A549 (cell line): ENCODE measurements at regions not wholly inside any gene's neighbourhood (a gene's known extent, or its start where the extent isn't known, plus 50 kb on each side); places are given as distances from the start of the nearest gene placed in this dataset.

Source experiments
- ATAC-seq, 2 experiments: fragments of 200-7000 bp in 1 of 2; fragments of >200 bp in 1 of 2; cut with Nextera tagmentation in 1 of 2; cut with Tn5 transposase in 1 of 2; 3 replicates each; pipeline versions ENCODE4 v1.8.0 to v1.9.1; 2018 to 2020; ENCODE audit warnings: mild to moderate bottlenecking in 1 of 2, moderate library complexity in 1 of 2
- CTCF ChIA-PET: fragments of 300-600 bp; sonication (Branson Sonifier 250); formaldehyde crosslinking; extraction: SDS; loops from one replicate; lab custom pipeline; 2021; ENCODE audit warnings: antibody characterized with exemption, inconsistent platforms; lab: Yijun Ruan, JAX
- POLR2A ChIA-PET: fragments of 350-600 bp; formaldehyde crosslinking; extraction: SDS; loops from one replicate; lab custom pipeline; 2021; ENCODE audit warnings: antibody characterized with exemption, inconsistent platforms; lab: Yijun Ruan, JAX
- DNase-seq, 2 experiments: peaks; one replicate each; pipeline versions ENCODE4 v3.0.0 to v3.0.0-alpha.2; 2011 to 2016; ENCODE audit warnings: low read depth in 1 of 2, low spot score in 1 of 2
- FAIRE-seq: peaks from 2 replicates; lab custom pipeline; 2011; peaks lifted over from hg19 to GRCh38; lab: Jason Lieb, UNC
- H3K27ac ChIP-seq, 2 experiments: fragments of >200 bp; sonication (Bioruptor Twin); formaldehyde crosslinking; 3 replicates each; pipeline ENCODE4 v1.5.1; 2016 to 2017
- H3K4me1 ChIP-seq: fragments of >200 bp; sonication (Bioruptor Twin); formaldehyde crosslinking; 3 replicates; pipeline ENCODE4 v1.6.1; 2016
- H3K4me2 ChIP-seq: fragments of >200 bp; sonication (Bioruptor Twin); formaldehyde crosslinking; 3 replicates; pipeline ENCODE4 v1.6.1; 2016
- H3K4me3 ChIP-seq: fragments of >200 bp; sonication (Bioruptor Twin); formaldehyde crosslinking; 3 replicates; pipeline ENCODE4 v1.5.1; 2016
- H3K9me3 ChIP-seq: fragments of >200 bp; sonication (Bioruptor Twin); formaldehyde crosslinking; 3 replicates; pipeline ENCODE4 v1.6.1; 2016
- BHLHE40 ChIP-seq: IDR thresholded peaks from 2 replicates; pipeline ENCODE4 v1.6.1; 2012; ENCODE audit warnings: low read depth, low read length, inconsistent platforms
- CEBPB ChIP-seq, 2 experiments: fragments of >200 bp in 1 of 2; sonication (Bioruptor Twin) in 1 of 2; formaldehyde crosslinking in 1 of 2; IDR thresholded peaks; 2 replicates each; pipeline ENCODE4 v1.6.1; 2012 to 2016
- ELK1 ChIP-seq: fragments of 150-350 bp; IDR thresholded peaks from 2 replicates; pipeline ENCODE4 v1.6.1; 2014; ENCODE audit warnings: low read depth, mild to moderate bottlenecking, low read length
- FOSL2 ChIP-seq, 2 experiments: fragments of 450-650 bp in 1 of 2; fragments of >200 bp in 1 of 2; sonication (Bioruptor Twin) in 1 of 2; formaldehyde crosslinking; IDR thresholded peaks; 2 replicates each; pipeline versions ENCODE4 v1.5.0 to v1.6.1; 2016 to 2020; ENCODE audit warnings: mild to moderate bottlenecking in 1 of 2, moderate library complexity in 1 of 2
- FOXS1 ChIP-seq: fragments of 250-450 bp; sonication (Bioruptor Pico); IDR thresholded peaks from 2 replicates; pipeline ENCODE4 v1.5.0; 2020; ENCODE audit warnings: mild to moderate bottlenecking, moderate library complexity
- HOXB13 ChIP-seq: fragments of 250-450 bp; sonication (Bioruptor Pico); IDR thresholded peaks from 2 replicates; pipeline ENCODE4 v1.5.0; 2020; ENCODE audit warnings: low read depth, mild to moderate bottlenecking, moderate library complexity
- JUNB ChIP-seq: fragments of >200 bp; sonication (Bioruptor Twin); formaldehyde crosslinking; IDR thresholded peaks from 2 replicates; pipeline ENCODE4 v1.6.1; 2016
- MAFK ChIP-seq: fragments of 450-650 bp; IDR thresholded peaks from 2 replicates; pipeline ENCODE4 v1.6.1; 2014; ENCODE audit not compliant: partially characterized antibody
- MYC ChIP-seq: IDR thresholded peaks from 2 replicates; pipeline ENCODE4 v1.6.1; 2012; ENCODE audit warnings: mild to moderate bottlenecking, inconsistent platforms, low read length, improper control_type of control experiment, borderline replicate concordance
- NPAS2 ChIP-seq: fragments of 250-450 bp; sonication (Bioruptor Pico); IDR thresholded peaks from 2 replicates; pipeline ENCODE4 v1.8.0; 2022; ENCODE audit warnings: mild to moderate bottlenecking, moderate library complexity, borderline replicate concordance
- POLR2AphosphoS2 ChIP-seq: conservative IDR thresholded peaks from 2 replicates; pipeline ENCODE4 v1.6.1; 2012; ENCODE audit warnings: low read length, improper control_type of control experiment, inconsistent platforms
- TP53 ChIP-seq: fragments of 250-450 bp; sonication (Bioruptor Pico); IDR thresholded peaks from 2 replicates; pipeline ENCODE4 v1.5.0; 2021; ENCODE audit warnings: mild to moderate bottlenecking, moderate library complexity
- ZFP36 ChIP-seq: fragments of 450-650 bp; IDR thresholded peaks from 2 replicates; pipeline ENCODE4 v1.6.1; 2014; ENCODE audit warnings: borderline replicate concordance; ENCODE audit not compliant: partially characterized antibody
- ZNF302 ChIP-seq: fragments of 250-450 bp; sonication (Bioruptor Pico); IDR thresholded peaks from 2 replicates; pipeline ENCODE4 v1.9.0; 2021; ENCODE audit warnings: inconsistent platforms, mild to moderate bottlenecking, moderate library complexity
- ZSCAN20 ChIP-seq: fragments of 250-450 bp; sonication (Bioruptor Pico); IDR thresholded peaks from 2 replicates; pipeline ENCODE4 v1.8.0; 2022; ENCODE audit warnings: mild to moderate bottlenecking, moderate library complexity
- WGBS: methylation state at CpG from one replicate; pipeline ENCODE4 v1.1.6; 2017; ENCODE audit errors: missing lambda C conversion rate; 5-methylcytosine and 5-hydroxymethylcytosine counted together
- TF ChIP-seq, protein P1 (sequence below): IDR thresholded peaks from 2 replicates; pipeline ENCODE4 v1.6.1; 2012
- TF ChIP-seq, protein P2 (sequence below): fragments of 450-650 bp; IDR thresholded peaks from 2 replicates; pipeline ENCODE4 v1.6.1; 2014; ENCODE audit warnings: antibody characterized with exemption

- TF ChIP-seq BHLHE40 = no peak
- no peak for TF ChIP-seq JUNB
- no peak for TF ChIP-seq POLR2AphosphoS2
Observed at GRCh38 chr14:36069535-36069900, 107.0 kb downstream of the PTCSC3 start (continued).

DNA sequence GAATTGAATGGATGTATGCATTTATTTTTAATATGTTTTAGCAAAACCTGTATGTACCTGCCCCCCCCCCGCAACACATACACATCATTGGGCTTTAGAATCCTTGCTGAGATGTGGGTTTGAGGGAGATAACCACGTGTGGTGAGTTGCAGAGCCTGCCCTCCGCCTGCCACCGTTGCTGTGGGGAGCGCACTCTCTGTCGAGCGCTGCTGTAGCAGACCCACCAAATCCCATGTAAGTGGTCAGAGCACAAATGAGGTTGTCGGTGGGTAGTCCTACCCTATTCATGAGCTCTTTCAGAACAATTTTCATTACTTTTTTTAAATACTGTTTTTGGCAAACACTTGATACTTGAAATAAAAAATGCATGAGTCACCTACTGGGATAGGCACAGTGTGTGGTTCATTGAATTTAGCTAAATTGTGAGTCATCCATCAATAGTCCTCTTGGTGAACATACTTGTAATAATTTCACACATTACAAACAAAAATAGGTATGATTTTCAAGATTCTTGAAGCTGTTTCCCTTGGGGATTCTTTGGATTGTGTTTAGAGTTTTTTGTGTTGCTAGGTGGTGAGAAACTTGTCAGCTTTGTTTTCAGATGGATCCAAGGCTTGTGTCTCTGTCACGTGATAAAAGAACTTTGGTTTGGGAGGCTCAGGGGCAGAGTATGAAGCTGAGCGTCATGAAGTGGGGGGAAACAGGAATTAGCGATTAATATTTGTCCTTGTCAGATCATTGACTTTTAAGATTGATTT is 107.6 kb downstream of the PTCSC3 start:
- ATAC-seq = peak; percentile 19; a peak in 3 of 6 replicates

DNA sequence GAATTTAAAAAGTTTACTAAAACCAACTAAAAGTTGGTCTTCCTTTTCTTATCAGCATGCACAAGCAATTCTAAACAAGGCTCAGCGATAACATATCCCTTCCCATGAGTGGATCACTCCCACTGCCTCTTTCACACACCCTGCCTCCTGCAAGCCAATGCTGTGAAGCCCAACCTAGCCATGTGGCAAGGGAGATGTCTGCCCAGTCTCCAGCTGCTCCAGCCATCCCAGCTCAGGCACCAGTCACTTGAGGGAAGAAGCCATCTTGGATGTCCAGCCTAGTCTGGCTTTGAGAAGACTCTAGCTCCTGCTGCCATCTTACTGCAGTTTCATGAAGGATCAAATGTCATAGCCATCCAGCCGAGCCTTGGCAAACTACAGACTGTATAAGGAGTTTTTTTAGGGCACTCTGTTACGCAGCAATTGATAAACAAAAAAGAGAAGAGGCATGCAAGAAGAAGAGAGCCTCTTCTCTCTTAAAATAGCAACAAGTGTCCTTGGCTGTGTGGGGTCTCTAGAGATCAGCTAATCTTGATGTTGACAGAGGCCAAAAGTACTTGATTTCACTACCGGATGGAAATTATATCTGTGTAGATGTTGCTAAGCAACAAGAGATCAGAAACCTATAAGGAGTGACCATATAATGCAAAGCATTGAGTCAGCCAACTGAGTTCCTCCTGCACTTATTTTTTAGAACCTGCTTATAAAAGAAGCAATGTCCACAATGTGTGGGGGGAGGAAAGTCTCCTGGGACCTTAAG is 108.9 kb downstream of the PTCSC3 start:
- no peak for FAIRE-seq
- TF ChIP-seq ZFP36 (no peak), MAFK (no peak), HOXB13 (CRISPR knock-in tag) (no peak), CEBPB (IDR thresholded peaks at IDR 0.05) (no peak), NPAS2 (no peak), ZNF302 (CRISPR knock-in tag) (no peak)
- TF ChIP-seq, protein P1, sequence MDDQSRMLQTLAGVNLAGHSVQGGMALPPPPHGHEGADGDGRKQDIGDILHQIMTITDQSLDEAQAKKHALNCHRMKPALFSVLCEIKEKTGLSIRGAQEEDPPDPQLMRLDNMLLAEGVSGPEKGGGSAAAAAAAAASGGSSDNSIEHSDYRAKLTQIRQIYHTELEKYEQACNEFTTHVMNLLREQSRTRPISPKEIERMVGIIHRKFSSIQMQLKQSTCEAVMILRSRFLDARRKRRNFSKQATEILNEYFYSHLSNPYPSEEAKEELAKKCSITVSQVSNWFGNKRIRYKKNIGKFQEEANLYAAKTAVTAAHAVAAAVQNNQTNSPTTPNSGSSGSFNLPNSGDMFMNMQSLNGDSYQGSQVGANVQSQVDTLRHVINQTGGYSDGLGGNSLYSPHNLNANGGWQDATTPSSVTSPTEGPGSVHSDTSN = no peak
- TF ChIP-seq, protein P2, sequence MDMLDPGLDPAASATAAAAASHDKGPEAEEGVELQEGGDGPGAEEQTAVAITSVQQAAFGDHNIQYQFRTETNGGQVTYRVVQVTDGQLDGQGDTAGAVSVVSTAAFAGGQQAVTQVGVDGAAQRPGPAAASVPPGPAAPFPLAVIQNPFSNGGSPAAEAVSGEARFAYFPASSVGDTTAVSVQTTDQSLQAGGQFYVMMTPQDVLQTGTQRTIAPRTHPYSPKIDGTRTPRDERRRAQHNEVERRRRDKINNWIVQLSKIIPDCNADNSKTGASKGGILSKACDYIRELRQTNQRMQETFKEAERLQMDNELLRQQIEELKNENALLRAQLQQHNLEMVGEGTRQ = no peak
- Histone ChIP-seq H3K4me2 (no peak overlapping the region), H3K27ac (no peak overlapping the region), H3K4me3 (no peak overlapping the region), H3K9me3 (no peaks in the 10 kb centered on the region), H3K4me1 (peaks cover 16% of the 10 kb centered on the region)
- DNase-seq = no peak
- CTCF ChIA-PET = interaction anchor here (0.7 to 5.9 kb wide), 8 partner anchors 11 to 456 kb away, joined by 3 to 105 read pairs (median 16); partner anchors contain the start of gene NKX2-1
- ATAC-seq = no peak
- 55% methylated on average over 4 of the region's 4 CpGs for WGBS
- POLR2A ChIA-PET = no interaction called here

More for the DNA sequence above, 107.6 kb downstream of the PTCSC3 start:
- no peak for TF ChIP-seq MYC
- TF ChIP-seq, protein P2 = peak; percentile 64
- no peak for TF ChIP-seq TP53 (CRISPR knock-in tag)
- TF ChIP-seq BHLHE40 = no peak
- TF ChIP-seq FOXS1 = no peak
- TF ChIP-seq ELK1 = no peak
- no peak for TF ChIP-seq ZSCAN20 (CRISPR knock-in tag)
- TF ChIP-seq FOSL2 (IDR thresholded peaks at IDR 0.05) = no peak
- TF ChIP-seq FOSL2 (CRISPR knock-in tag; IDR thresholded peaks at IDR 0.05) = peak; percentile 82
- POLR2A ChIA-PET = no interaction called here
- 49% methylated on average over 11 of the region's 11 CpGs for WGBS
- no peak overlapping the region for H3K4me3 ChIP-seq
- CTCF ChIA-PET = interaction anchor here (0.5 to 5.9 kb wide), 47 partner anchors 9 to 1048 kb away, joined by 3 to 105 read pairs (median 4); partner anchors contain the start of genes MBIP and NKX2-1
- H3K4me2 ChIP-seq = peak overlapping the region; percentile 56
- H3K4me1 ChIP-seq = peaks cover 16% of the 10 kb centered on the region
- DNase-seq (peak in 1 of 2 experiments; percentile 13), FAIRE-seq (no peak)
- H3K27ac ChIP-seq = no peak overlapping the region
- H3K9me3 ChIP-seq = no peaks in the 10 kb centered on the region
